ENCODE measurements at regions not wholly inside any gene's neighbourhood (a gene's known extent, or its start where the extent isn't known, plus 50 kb on each side); places are given as distances from the start of the nearest gene placed in this dataset.
"Not testable (repeated sequence)": the region's sequence is repeated elsewhere in the genome, so short reads cannot be mapped to it uniquely, and the experiment has no call there.

GRCh38 chr6:55064711-55065420 lies 109.4 kb upstream of the HCRTR2 start:
- no peak for DNase-seq

DNA sequence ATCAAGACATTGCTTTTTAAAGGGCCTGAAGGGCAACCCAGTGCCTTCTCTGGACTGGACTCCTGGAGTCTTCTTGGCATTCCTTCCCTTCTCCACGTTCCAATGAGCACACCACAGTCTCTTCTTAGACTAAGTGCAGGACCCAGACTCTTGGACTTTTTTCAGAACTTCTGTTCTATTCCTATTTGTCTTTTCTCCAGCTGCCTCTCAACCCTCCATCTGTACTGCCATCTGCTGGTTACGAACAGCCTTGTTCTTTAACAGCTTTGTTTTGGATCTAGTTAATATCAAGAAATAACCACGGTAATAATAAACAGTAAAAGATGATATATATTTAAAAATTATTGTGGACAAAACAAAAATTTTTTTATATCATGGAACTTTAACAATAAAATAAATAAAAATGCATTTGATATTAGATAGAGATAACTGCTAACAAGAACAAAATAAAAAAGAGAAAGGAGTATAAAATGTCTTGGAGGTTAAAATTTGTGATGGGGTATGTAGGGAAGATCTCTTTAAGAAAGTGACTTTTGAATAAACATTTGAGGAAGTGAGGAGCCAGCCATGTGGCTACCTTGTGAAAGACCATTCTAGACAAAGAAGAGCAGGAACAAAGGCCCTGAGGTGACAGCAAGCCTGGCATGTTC lies 105.1 kb upstream of the HCRTR2 start:
- peak; percentile 89 for DNase-seq

DNA sequence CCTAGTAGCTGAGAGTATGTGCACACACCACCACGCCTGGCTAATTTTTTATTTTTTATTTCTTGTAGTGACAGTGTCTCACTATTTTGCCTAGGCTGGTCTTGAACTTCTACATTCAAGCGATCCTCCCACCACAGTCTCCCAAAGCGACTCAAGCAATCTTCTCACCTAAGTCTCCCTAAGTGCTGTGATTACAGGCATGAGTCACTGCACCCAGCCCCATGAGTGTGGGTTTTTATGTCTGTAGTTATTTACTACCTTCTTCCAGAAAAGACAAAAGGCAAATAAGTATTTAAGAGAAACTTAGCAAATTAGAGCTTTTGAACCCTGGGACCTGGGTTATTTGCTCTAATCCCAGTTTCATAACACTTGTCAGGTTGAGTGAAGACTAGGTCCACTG lies 92.3 kb upstream of the HCRTR2 start:
- DNase-seq: no peak

- DNase-seq: not testable (repeated sequence)
These were observed 86.3 kb upstream of the HCRTR2 start for GRCh38 chr6:55088011-55088410.

- no peak for DNase-seq
These were observed 85.4 kb upstream of the HCRTR2 start for GRCh38 chr6:55088902-55089301.

DNA sequence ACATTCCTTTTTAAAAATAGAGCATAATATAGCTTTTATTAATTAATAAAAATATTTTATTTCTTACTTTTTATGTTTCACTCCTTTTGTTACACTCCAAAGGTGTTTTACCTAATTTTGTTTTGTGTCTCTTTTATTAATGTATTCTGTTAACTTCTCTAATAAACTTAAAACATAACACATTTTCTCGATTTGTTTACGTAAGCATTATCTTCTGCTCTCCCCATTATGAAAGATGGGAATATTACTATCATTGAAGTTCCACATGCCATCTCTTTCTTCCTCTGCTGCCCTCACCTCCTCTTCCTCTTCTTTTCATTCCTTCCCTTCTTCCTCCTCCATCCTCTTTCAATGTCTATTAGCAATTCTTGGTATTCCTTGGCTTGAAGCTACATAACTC lies 85.0 kb upstream of the HCRTR2 start:
- no peak for DNase-seq

- DNase-seq: peak; percentile 82
These were observed 73.6 kb upstream of the HCRTR2 start for GRCh38 chr6:55100686-55101085.

GRCh38 chr6:55101157-55101556 lies 73.2 kb upstream of the HCRTR2 start:
- no peak for DNase-seq

- no peak for DNase-seq
These were observed 65.9 kb upstream of the HCRTR2 start for GRCh38 chr6:55108134-55109130.

- no peak for DNase-seq
These were observed 57.0 kb upstream of the HCRTR2 start for GRCh38 chr6:55117267-55117666.

- DNase-seq: not testable (repeated sequence)
These were observed 50.1 kb upstream of the HCRTR2 start for GRCh38 chr6:55124241-55124640.

Data from NCI-H510A treated with DMSO at 0.1 percent for 48 hours (cell line).